ENCODE measurements at regions not wholly inside any gene's neighbourhood (a gene's known extent, or its start where the extent isn't known, plus 50 kb on each side); places are given as distances from the start of the nearest gene placed in this dataset.

DNA sequence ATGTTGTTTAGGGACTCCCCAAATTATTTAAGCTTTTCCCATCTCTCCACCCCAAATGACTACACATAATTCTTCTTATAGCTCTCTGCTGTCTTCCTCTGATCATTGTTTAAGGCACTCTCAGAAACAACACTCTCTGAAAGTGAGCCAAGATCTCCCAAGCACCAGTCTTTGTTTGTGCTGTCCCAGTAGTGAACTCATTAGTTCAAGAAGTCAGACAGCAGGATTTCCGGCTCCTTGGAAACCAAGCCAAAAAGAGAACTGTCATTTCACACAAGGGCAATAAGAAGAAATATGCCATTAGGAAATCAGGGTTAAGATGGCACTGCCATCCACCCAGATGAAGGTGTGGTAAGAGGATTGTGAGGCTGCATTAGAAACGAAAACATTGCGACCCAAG is 83.1 kb downstream of the FZD1 start:
- Histone ChIP-seq H3K4me1 (peaks cover 0 to 7% (median 0%) of the 10 kb centered on the region in 3 donors), H3K4me3 (no peak overlapping the region), H3K9me3 (no peaks in the 10 kb centered on the region), H3K27me3 (no peaks in the 10 kb centered on the region), H3K27ac (no peak overlapping the region), H3K36me3 (no peaks in the 10 kb centered on the region)
- WGBS, 2 donors (ENCODE audit: low coverage in 1 of 2) = 29 to 79% methylated on average over 2 to 3 of the region's 3 CpGs
- no peak for TF ChIP-seq EP300 (IDR thresholded peaks at IDR 0.05)
- TF ChIP-seq POLR2AphosphoS5 (IDR thresholded peaks at IDR 0.05) = no peak
- TF ChIP-seq, protein P1, sequence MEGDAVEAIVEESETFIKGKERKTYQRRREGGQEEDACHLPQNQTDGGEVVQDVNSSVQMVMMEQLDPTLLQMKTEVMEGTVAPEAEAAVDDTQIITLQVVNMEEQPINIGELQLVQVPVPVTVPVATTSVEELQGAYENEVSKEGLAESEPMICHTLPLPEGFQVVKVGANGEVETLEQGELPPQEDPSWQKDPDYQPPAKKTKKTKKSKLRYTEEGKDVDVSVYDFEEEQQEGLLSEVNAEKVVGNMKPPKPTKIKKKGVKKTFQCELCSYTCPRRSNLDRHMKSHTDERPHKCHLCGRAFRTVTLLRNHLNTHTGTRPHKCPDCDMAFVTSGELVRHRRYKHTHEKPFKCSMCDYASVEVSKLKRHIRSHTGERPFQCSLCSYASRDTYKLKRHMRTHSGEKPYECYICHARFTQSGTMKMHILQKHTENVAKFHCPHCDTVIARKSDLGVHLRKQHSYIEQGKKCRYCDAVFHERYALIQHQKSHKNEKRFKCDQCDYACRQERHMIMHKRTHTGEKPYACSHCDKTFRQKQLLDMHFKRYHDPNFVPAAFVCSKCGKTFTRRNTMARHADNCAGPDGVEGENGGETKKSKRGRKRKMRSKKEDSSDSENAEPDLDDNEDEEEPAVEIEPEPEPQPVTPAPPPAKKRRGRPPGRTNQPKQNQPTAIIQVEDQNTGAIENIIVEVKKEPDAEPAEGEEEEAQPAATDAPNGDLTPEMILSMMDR (IDR thresholded peaks at IDR 0.05) = no peak
- no peak for TF ChIP-seq POLR2A (IDR thresholded peaks at IDR 0.05)
- ATAC-seq = no peak

DNA sequence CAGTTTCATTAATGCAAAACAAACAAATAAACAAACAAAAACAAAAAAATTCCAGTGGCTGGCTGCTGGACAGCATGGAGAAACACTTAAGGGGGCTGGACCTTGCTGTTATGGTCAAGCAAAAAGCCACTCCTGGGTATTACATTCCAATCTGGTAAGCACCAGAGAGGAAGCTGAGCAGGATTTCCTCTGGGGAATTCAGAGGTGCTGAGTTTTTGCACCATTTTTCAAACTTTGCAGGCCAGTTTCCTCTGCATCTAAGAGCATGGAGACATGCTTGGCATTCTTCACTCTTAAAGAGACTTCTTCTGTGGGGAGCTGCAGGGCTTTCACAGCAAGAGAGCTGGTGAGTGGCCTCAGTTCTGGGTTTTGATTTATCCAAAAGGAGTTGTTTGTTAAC is 84.5 kb downstream of the FZD1 start:
- TF ChIP-seq, protein P1 (IDR thresholded peaks at IDR 0.05) = no peak
- no peak for TF ChIP-seq POLR2A (IDR thresholded peaks at IDR 0.05)
- no peak for TF ChIP-seq EP300 (IDR thresholded peaks at IDR 0.05)
- no peak for TF ChIP-seq POLR2AphosphoS5 (IDR thresholded peaks at IDR 0.05)
- ATAC-seq = no peak
- Histone ChIP-seq H3K9me3 (no peaks in the 10 kb centered on the region), H3K4me3 (no peak overlapping the region), H3K27me3 (no peaks in the 10 kb centered on the region), H3K36me3 (no peaks in the 10 kb centered on the region), H3K4me1 (peaks cover 0 to 7% (median 0%) of the 10 kb centered on the region in 3 donors), H3K27ac (no peak overlapping the region)

DNA sequence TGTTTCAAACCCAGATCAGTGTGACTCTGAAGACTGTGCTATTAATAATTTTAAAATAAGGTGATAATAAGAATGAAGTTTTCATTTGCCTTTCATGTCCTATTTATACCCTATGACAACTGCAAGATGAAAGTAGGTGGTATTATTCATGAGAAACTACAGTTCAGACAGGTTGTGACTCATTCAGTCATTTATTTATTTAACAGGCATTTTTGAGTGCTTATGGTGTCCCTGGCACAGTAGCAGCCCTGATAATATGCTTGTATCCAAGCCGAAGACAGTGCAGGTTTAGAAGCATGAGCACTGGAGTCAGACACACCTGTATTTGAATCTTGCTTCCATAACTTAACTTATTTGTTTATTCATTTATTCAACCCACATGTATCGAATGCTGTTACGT is 87.1 kb downstream of the FZD1 start:
- Histone ChIP-seq H3K4me3 (no peak overlapping the region), H3K27me3 (no peaks in the 10 kb centered on the region), H3K4me1 (peaks cover 0 to 7% (median 0%) of the 10 kb centered on the region in 3 donors), H3K9me3 (no peaks in the 10 kb centered on the region), H3K27ac (no peak overlapping the region), H3K36me3 (no peaks in the 10 kb centered on the region)
- WGBS, 2 donors (ENCODE audit: low coverage in 1 of 2) = 36 to 74% methylated on average over 3 of the region's 3 CpGs
- TF ChIP-seq, protein P1 (IDR thresholded peaks at IDR 0.05) = no peak
- TF ChIP-seq POLR2A (IDR thresholded peaks at IDR 0.05) (no peak), EP300 (IDR thresholded peaks at IDR 0.05) (no peak), POLR2AphosphoS5 (IDR thresholded peaks at IDR 0.05) (no peak)
- no peak for ATAC-seq

DNA sequence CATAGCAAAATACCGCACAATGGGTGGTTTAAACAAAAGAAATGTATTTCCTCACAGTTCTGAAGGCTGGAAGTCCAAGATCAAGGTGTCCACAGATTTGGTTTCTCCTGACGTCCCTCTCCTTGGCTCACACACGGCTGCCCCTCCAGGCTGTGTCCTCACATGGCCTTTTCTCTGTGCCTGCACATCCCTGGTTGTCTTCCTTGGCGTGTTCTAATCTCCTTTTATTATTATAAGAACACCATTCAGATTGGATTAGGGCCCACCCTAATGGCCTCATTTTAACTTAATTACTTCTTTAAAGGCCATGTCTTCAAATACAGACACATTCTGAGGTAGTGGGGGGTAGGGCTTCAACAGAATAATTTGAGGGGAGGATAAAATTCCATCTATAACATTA is 87.9 kb downstream of the FZD1 start:
- no peak overlapping the region for H3K4me3 ChIP-seq
- no peak overlapping the region for H3K27ac ChIP-seq
- TF ChIP-seq POLR2AphosphoS5 (IDR thresholded peaks at IDR 0.05) (no peak), EP300 (IDR thresholded peaks at IDR 0.05) (no peak), POLR2A (IDR thresholded peaks at IDR 0.05) (no peak)
- TF ChIP-seq, protein P1 (IDR thresholded peaks at IDR 0.05) = no peak
- no peak for ATAC-seq
- no peaks in the 10 kb centered on the region for H3K36me3 ChIP-seq
- no peaks in the 10 kb centered on the region for H3K9me3 ChIP-seq
- H3K27me3 ChIP-seq = no peaks in the 10 kb centered on the region
- WGBS, 2 donors (ENCODE audit: low coverage in 1 of 2) = 87 to 93% methylated on average over 3 to 4 of the region's 4 CpGs
- H3K4me1 ChIP-seq = peaks cover 0 to 6% (median 0%) of the 10 kb centered on the region in 3 donors

DNA sequence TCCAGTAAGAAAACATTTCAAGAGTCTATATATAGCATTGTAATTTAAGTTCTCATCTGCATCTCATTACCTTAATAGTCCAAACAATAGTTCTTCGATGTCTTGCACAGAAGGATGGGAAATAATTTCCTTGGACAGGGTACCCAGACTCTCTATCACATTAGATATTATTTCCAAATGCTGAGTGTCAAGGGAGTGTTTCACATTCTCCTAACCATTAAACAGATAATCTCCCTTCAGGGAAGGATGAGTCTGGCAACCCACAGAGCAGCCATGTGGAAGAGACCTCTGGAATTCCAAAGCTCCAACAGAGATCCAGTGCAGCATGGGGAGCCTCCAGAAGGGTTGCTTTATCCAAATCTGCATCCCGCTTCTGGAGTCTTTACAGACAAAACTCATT is 89.6 kb downstream of the FZD1 start:
- no peak for ATAC-seq
- no peaks in the 10 kb centered on the region for H3K9me3 ChIP-seq
- no peak overlapping the region for H3K27ac ChIP-seq
- H3K27me3 ChIP-seq = no peaks in the 10 kb centered on the region
- H3K36me3 ChIP-seq = no peaks in the 10 kb centered on the region
- H3K4me3 ChIP-seq = no peak overlapping the region
- H3K4me1 ChIP-seq = no peaks in the 10 kb centered on the region
- WGBS, 2 donors (ENCODE audit: low coverage in 1 of 2) = 45 to 66% methylated on average over 2 of the region's 2 CpGs
- TF ChIP-seq EP300 (IDR thresholded peaks at IDR 0.05) (no peak), POLR2A (IDR thresholded peaks at IDR 0.05) (no peak), POLR2AphosphoS5 (IDR thresholded peaks at IDR 0.05) (no peak)
- TF ChIP-seq, protein P1 (IDR thresholded peaks at IDR 0.05) = no peak

All from gastroesophageal sphincter (tissue), 4 donors.